ENCODE measurements at regions not wholly inside any gene's neighbourhood (a gene's known extent, or its start where the extent isn't known, plus 50 kb on each side); places are given as distances from the start of the nearest gene placed in this dataset.

DNA sequence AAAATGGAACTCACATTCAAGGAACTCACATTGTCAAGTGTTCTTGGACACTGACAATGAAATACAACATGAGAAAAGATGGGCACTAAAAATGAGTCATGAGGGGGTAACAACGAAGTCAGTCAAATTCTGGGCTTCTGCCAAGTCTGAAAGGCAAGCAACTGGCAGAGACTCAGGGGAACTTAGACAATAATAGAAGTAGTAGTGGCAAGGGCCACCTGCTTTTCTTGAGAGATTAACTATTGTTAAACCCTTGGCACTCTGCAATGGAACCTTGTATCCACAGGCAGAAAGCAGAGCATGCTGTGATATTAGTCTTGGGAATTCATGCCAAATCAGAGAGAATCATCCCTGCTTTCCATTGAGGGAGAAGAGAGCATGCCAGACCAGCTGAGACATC lies 382.6 kb upstream of the CDH2 start:
- Histone ChIP-seq H3K4me3 (ENCODE audit: low read depth in 1 of 3, low read length in 3 of 3) (no peak overlapping the region), H3K27me3 (ENCODE audit: control insufficient read depth in 3 of 3, insufficient read depth in 3 of 3, low read length in 3 of 3) (no peaks in the 10 kb centered on the region), H3K36me3 (ENCODE audit: control insufficient read depth in 3 of 3, insufficient read depth in 2 of 3, low read depth in 1 of 3, low read length in 3 of 3) (no peaks in the 10 kb centered on the region), H3K9me3 (ENCODE audit: control insufficient read depth in 2 of 2, insufficient read depth in 1 of 2, low read depth in 1 of 2, low read length in 1 of 2) (no peaks in the 10 kb centered on the region), H3K4me1 (ENCODE audit: control insufficient read depth in 3 of 3, insufficient read depth in 2 of 3, low read depth in 1 of 3, low read length in 2 of 3) (no peaks in the 10 kb centered on the region), H3K27ac (ENCODE audit: low read depth in 1 of 3, low read length in 2 of 3) (no peak overlapping the region)
- 8 to 27% (median 11%) methylated on average over 1 of the region's 1 CpG for WGBS, 3 donors
- FAIRE-seq (no peak), DNase-seq (no peak)

DNA sequence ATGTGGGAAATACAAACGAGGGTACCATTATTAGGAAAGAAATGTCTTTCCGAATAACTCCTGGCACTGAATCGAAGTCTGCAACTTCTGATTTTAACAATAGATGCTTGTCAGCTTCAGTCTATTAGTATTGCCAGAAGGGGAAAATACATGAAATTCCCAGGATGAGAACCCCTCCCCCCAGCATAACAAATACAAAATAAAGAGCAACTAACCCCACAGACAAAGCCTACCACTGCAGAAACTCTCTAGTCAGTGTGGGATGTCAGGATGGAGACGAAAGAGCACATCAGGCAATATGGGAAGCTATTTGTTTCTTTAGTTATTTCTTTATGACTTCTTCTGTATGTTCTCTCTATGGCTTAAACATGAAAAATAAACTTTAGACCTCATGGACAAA lies 365.0 kb upstream of the CDH2 start:
- WGBS, 3 donors, result 71 to 80% (median 76%) methylated on average over 4 of the region's 4 CpGs
- no peaks in the 10 kb centered on the region for H3K4me1 ChIP-seq (ENCODE audit: control insufficient read depth in 3 of 3, insufficient read depth in 2 of 3, low read depth in 1 of 3, low read length in 2 of 3)
- no peak overlapping the region for H3K27ac ChIP-seq (ENCODE audit: low read depth in 1 of 3, low read length in 2 of 3)
- H3K9me3 ChIP-seq (ENCODE audit: control insufficient read depth in 2 of 2, insufficient read depth in 1 of 2, low read depth in 1 of 2, low read length in 1 of 2), result no peaks in the 10 kb centered on the region
- no peak overlapping the region for H3K4me3 ChIP-seq (ENCODE audit: low read depth in 1 of 3, low read length in 3 of 3)
- FAIRE-seq, result no peak
- H3K36me3 ChIP-seq (ENCODE audit: control insufficient read depth in 3 of 3, insufficient read depth in 2 of 3, low read depth in 1 of 3, low read length in 3 of 3), result no peaks in the 10 kb centered on the region
- no peaks in the 10 kb centered on the region for H3K27me3 ChIP-seq (ENCODE audit: control insufficient read depth in 3 of 3, insufficient read depth in 3 of 3, low read length in 3 of 3)
- no peak for DNase-seq

DNA sequence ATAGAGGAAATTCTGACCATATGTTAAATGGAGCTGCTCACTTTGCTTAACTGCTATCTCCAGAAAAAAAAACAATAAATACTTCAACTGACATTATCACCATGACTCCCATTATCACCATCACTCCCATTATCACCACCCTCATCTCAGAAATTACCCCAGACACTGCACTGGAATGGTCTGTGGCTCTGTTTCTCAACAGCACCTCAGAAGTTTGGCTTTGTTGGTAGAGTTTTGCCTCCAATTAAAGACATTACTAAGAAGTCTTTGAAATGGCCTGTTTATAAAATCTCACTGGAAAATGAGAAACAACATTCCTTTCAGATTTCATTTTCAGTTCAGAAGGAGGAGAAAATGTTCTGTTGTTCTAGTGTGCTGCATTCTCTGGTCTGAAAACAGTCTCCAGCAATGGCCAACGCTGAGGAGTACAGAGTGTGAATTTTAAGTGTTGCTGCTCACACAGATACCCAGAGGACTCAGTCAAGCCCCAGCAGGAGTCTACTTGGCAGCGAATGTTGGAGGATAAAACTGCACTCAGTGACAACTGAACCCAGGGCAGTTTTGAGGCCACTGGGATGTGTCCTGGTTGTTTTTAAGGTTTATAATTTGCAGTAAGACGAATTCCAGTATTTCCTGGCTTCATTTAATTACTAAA lies 364.5 kb upstream of the CDH2 start:
- FAIRE-seq (no peak), DNase-seq (no peak)
- no peak overlapping the region for H3K4me3 ChIP-seq (ENCODE audit: low read depth in 1 of 3, low read length in 3 of 3)
- WGBS, 3 donors, result 28 to 38% (median 34%) methylated on average over 3 of the region's 3 CpGs
- no peaks in the 10 kb centered on the region for H3K36me3 ChIP-seq (ENCODE audit: control insufficient read depth in 3 of 3, insufficient read depth in 2 of 3, low read depth in 1 of 3, low read length in 3 of 3)
- H3K4me1 ChIP-seq (ENCODE audit: control insufficient read depth in 3 of 3, insufficient read depth in 2 of 3, low read depth in 1 of 3, low read length in 2 of 3), result no peaks in the 10 kb centered on the region
- H3K27me3 ChIP-seq (ENCODE audit: control insufficient read depth in 3 of 3, insufficient read depth in 3 of 3, low read length in 3 of 3), result no peaks in the 10 kb centered on the region
- H3K27ac ChIP-seq (ENCODE audit: low read depth in 1 of 3, low read length in 2 of 3), result no peak overlapping the region
- no peaks in the 10 kb centered on the region for H3K9me3 ChIP-seq (ENCODE audit: control insufficient read depth in 2 of 2, insufficient read depth in 1 of 2, low read depth in 1 of 2, low read length in 1 of 2)

DNA sequence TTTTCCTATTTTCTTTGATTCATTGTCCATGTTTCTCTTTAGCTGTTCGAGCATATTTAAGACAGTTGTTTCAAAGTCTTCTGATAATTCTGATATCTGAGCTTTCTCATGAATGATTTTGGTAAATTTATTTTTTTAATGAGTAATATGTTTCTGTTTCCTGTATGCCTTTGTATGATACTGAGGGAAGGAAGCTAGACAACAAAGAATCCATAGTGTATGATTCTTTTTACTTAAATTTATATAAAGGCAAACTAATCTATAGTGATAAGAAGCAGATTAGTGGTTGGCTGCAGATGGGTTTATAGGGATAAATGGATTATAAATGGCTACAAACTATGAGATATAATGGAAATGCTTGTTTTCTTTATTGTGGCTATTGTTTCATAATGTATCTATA lies 352.7 kb upstream of the CDH2 start:
- Histone ChIP-seq H3K27ac (ENCODE audit: low read depth in 1 of 3, low read length in 2 of 3) (no peak overlapping the region), H3K27me3 (ENCODE audit: control insufficient read depth in 3 of 3, insufficient read depth in 3 of 3, low read length in 3 of 3) (no peaks in the 10 kb centered on the region), H3K9me3 (ENCODE audit: control insufficient read depth in 2 of 2, insufficient read depth in 1 of 2, low read depth in 1 of 2, low read length in 1 of 2) (no peaks in the 10 kb centered on the region), H3K36me3 (ENCODE audit: control insufficient read depth in 3 of 3, insufficient read depth in 2 of 3, low read depth in 1 of 3, low read length in 3 of 3) (no peaks in the 10 kb centered on the region), H3K4me1 (ENCODE audit: control insufficient read depth in 3 of 3, insufficient read depth in 2 of 3, low read depth in 1 of 3, low read length in 2 of 3) (no peaks in the 10 kb centered on the region), H3K4me3 (ENCODE audit: low read depth in 1 of 3, low read length in 3 of 3) (no peak overlapping the region)
- DNase-seq, result no peak
- WGBS, 3 donors, result 49 to 84% (median 68%) methylated on average over 1 of the region's 1 CpG
- FAIRE-seq, result no peak

DNA sequence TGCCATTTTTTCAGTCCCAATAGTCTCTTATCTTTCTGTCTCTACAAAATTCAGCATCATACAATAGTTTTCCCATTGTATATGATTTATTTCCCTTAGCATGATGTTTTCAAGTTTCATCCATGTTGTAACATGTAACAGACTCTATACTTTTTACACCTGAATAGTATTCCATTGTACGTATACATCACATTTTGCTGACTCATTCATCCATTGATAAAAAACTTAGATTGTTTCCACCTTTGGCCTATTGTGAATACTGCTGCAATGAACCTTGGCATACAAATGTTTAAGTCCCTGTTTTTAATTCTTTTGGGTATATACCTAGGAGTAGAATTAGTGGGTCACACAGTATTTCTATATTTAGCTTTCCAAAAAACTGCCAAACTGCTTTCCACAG lies 349.3 kb upstream of the CDH2 start:
- DNase-seq, result no peak
- Histone ChIP-seq H3K4me1 (ENCODE audit: control insufficient read depth in 3 of 3, insufficient read depth in 2 of 3, low read depth in 1 of 3, low read length in 2 of 3) (no peaks in the 10 kb centered on the region), H3K4me3 (ENCODE audit: low read depth in 1 of 3, low read length in 3 of 3) (no peak overlapping the region), H3K27me3 (ENCODE audit: control insufficient read depth in 3 of 3, insufficient read depth in 3 of 3, low read length in 3 of 3) (no peaks in the 10 kb centered on the region), H3K36me3 (ENCODE audit: control insufficient read depth in 3 of 3, insufficient read depth in 2 of 3, low read depth in 1 of 3, low read length in 3 of 3) (no peaks in the 10 kb centered on the region), H3K9me3 (ENCODE audit: control insufficient read depth in 2 of 2, insufficient read depth in 1 of 2, low read depth in 1 of 2, low read length in 1 of 2) (no peaks in the 10 kb centered on the region), H3K27ac (ENCODE audit: low read depth in 1 of 3, low read length in 2 of 3) (no peak overlapping the region)
- no peak for FAIRE-seq
- 69 to 84% (median 75%) methylated on average over 1 of the region's 1 CpG for WGBS, 3 donors

DNA sequence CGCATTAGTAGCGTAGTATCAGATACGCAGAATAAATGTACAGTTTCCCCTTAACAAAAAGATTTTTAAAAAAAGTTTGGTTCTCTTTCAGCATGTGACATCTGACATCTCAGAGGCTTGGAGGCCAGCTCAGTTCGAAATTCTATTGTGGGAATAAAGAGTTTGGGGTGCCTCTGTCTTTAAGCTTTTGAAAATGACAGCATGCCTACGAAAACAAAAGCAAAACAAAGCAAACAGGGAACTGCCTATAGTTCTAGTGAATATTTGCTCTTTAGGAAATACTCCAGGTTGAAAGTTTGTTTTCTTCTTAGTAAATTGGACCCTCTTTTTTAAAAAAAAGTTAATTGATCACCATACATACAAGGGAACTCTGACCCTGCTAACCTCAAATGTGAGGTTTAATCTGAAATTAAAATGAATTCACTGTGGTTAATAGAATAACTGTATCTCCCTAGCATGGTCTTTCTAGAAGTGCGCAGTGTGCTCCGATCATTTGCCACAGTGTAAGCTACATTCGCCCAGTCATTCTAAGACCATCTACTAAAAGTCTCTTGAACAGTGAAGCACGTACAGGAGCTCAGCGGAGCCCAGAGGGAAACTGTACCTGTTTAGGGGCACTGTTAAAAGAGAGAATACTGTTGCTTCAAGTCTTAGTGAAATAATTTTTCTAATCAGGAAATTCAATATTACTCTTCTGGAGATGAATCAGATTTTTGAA lies 347.0 kb upstream of the CDH2 start:
- H3K27me3 ChIP-seq (ENCODE audit: control insufficient read depth in 3 of 3, insufficient read depth in 3 of 3, low read length in 3 of 3), result no peaks in the 10 kb centered on the region
- DNase-seq (no peak), FAIRE-seq (no peak)
- peaks cover 0 to 3% of the 10 kb centered on the region in 2 donors for H3K9me3 ChIP-seq (ENCODE audit: control insufficient read depth in 2 of 2, insufficient read depth in 1 of 2, low read depth in 1 of 2, low read length in 1 of 2)
- H3K36me3 ChIP-seq (ENCODE audit: control insufficient read depth in 3 of 3, insufficient read depth in 2 of 3, low read depth in 1 of 3, low read length in 3 of 3), result no peaks in the 10 kb centered on the region
- H3K27ac ChIP-seq (ENCODE audit: low read depth in 1 of 3, low read length in 2 of 3), result no peak overlapping the region
- no peak overlapping the region for H3K4me3 ChIP-seq (ENCODE audit: low read depth in 1 of 3, low read length in 3 of 3)
- no peaks in the 10 kb centered on the region for H3K4me1 ChIP-seq (ENCODE audit: control insufficient read depth in 3 of 3, insufficient read depth in 2 of 3, low read depth in 1 of 3, low read length in 2 of 3)
- WGBS, 3 donors, result 79 to 85% (median 80%) methylated on average over 10 of the region's 10 CpGs

DNA sequence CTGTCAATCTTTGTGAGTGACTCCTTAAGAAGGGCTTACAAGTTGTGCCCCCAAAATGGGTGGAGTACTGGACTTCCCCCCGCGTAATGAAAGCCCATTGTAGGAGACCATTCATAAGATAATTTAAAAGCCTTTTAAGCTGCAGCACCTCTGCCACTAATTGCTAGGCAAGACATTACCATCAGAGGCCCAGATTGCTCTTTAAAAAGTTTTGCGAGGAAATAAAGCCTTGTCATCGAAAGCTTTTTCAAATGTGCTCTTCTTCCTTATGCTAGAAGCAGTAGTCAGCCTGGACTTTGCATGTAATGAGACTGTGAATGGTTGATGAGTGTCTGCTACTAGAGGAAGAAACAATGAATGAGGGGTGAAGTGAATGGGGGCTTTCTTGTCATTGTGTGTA lies 345.3 kb upstream of the CDH2 start:
- no peak overlapping the region for H3K4me3 ChIP-seq (ENCODE audit: low read depth in 1 of 3, low read length in 3 of 3)
- WGBS, 3 donors, result 75 to 85% (median 76%) methylated on average over 4 of the region's 4 CpGs
- FAIRE-seq (no peak), DNase-seq (no peak)
- H3K27me3 ChIP-seq (ENCODE audit: control insufficient read depth in 3 of 3, insufficient read depth in 3 of 3, low read length in 3 of 3), result no peaks in the 10 kb centered on the region
- no peak overlapping the region for H3K27ac ChIP-seq (ENCODE audit: low read depth in 1 of 3, low read length in 2 of 3)
- no peaks in the 10 kb centered on the region for H3K36me3 ChIP-seq (ENCODE audit: control insufficient read depth in 3 of 3, insufficient read depth in 2 of 3, low read depth in 1 of 3, low read length in 3 of 3)
- no peaks in the 10 kb centered on the region for H3K4me1 ChIP-seq (ENCODE audit: control insufficient read depth in 3 of 3, insufficient read depth in 2 of 3, low read depth in 1 of 3, low read length in 2 of 3)
- peaks cover 0 to 5% of the 10 kb centered on the region in 2 donors for H3K9me3 ChIP-seq (ENCODE audit: control insufficient read depth in 2 of 2, insufficient read depth in 1 of 2, low read depth in 1 of 2, low read length in 1 of 2)

DNA sequence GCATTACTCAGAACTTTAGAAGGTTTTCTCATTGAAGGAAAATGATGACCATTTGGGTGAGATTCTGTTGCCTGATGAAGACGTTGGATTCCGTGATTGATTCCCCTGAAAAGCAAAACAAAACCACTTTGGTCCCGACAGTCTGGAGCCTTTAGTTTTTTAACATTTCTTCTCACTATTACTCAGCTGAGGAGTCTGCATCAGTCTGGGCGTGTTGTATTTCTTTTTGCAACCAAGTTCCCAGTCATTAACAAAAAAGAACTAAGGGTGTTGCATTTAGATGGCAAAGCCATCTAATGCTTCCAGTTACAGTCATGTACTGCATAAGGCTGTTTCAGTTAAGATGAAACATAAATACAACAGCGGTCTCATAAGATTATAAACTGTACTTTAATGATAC lies 343.1 kb upstream of the CDH2 start:
- H3K27ac ChIP-seq (ENCODE audit: low read depth in 1 of 3, low read length in 2 of 3), result no peak overlapping the region
- no peak for DNase-seq
- H3K4me1 ChIP-seq (ENCODE audit: control insufficient read depth in 3 of 3, insufficient read depth in 2 of 3, low read depth in 1 of 3, low read length in 2 of 3), result no peaks in the 10 kb centered on the region
- no peak overlapping the region for H3K4me3 ChIP-seq (ENCODE audit: low read depth in 1 of 3, low read length in 3 of 3)
- H3K36me3 ChIP-seq (ENCODE audit: control insufficient read depth in 3 of 3, insufficient read depth in 2 of 3, low read depth in 1 of 3, low read length in 3 of 3), result no peaks in the 10 kb centered on the region
- WGBS, 3 donors, result 80 to 86% (median 84%) methylated on average over 5 of the region's 5 CpGs
- FAIRE-seq, result no peak
- peaks cover 0 to 5% of the 10 kb centered on the region in 2 donors for H3K9me3 ChIP-seq (ENCODE audit: control insufficient read depth in 2 of 2, insufficient read depth in 1 of 2, low read depth in 1 of 2, low read length in 1 of 2)
- H3K27me3 ChIP-seq (ENCODE audit: control insufficient read depth in 3 of 3, insufficient read depth in 3 of 3, low read length in 3 of 3), result no peaks in the 10 kb centered on the region

DNA sequence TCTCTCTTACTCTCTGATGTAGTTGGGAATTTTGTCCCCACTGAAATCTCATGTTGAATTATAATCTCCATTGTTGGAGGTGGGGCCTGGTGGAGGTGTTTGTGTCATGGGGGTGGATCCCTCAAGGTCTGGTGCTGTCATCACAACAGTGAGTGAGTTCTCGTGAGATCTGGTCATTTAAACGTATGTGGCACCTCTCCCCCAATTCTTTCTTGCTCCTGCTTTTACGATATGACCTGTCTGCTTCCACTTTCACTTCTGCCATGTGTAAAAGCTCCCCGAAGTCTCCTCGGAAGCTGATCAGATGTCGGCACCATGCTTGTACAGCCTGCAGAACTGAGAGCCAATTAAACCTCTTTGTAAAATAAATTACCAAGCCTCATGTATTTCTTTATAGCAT lies 337.8 kb upstream of the CDH2 start:
- H3K4me1 ChIP-seq (ENCODE audit: control insufficient read depth in 3 of 3, insufficient read depth in 2 of 3, low read depth in 1 of 3, low read length in 2 of 3), result no peaks in the 10 kb centered on the region
- FAIRE-seq, result no peak
- H3K27me3 ChIP-seq (ENCODE audit: control insufficient read depth in 3 of 3, insufficient read depth in 3 of 3, low read length in 3 of 3), result no peaks in the 10 kb centered on the region
- no peaks in the 10 kb centered on the region for H3K36me3 ChIP-seq (ENCODE audit: control insufficient read depth in 3 of 3, insufficient read depth in 2 of 3, low read depth in 1 of 3, low read length in 3 of 3)
- H3K27ac ChIP-seq (ENCODE audit: low read depth in 1 of 3, low read length in 2 of 3), result no peak overlapping the region
- WGBS, 3 donors, result 68 to 79% (median 70%) methylated on average over 6 of the region's 6 CpGs
- H3K9me3 ChIP-seq (ENCODE audit: control insufficient read depth in 2 of 2, insufficient read depth in 1 of 2, low read depth in 1 of 2, low read length in 1 of 2), result peaks cover 0 to 2% of the 10 kb centered on the region in 2 donors
- DNase-seq, result peak in 1 of 2 donors; percentile 0
- no peak overlapping the region for H3K4me3 ChIP-seq (ENCODE audit: low read depth in 1 of 3, low read length in 3 of 3)

All from small intestine (tissue), 7 donors.